ENCODE measurements at regions not wholly inside any gene's neighbourhood (a gene's known extent, or its start where the extent isn't known, plus 50 kb on each side); places are given as distances from the start of the nearest gene placed in this dataset.
A peak's percentile ranks its signal among the peaks of the same experiment; 100 is the strongest.

GRCh38 chr7:132638000-132638399 is 61.7 kb upstream of the PLXNA4 start:
- Histone ChIP-seq H3K36me3 (no peaks in the 10 kb centered on the region), H3K27me3 (no peaks in the 10 kb centered on the region), H3K4me3 (no peak overlapping the region), H3K27ac (no peak overlapping the region), H3K4me1 (no peaks in the 10 kb centered on the region), H3K9me3 (no peaks in the 10 kb centered on the region)
- ATAC-seq (no peak), DNase-seq (no peak)
- TF ChIP-seq POLR2A (IDR thresholded peaks at IDR 0.05) (no peak), CTCF (IDR thresholded peaks at IDR 0.05) (no peak)
- 85 to 92% (median 90%) methylated on average over 6 of the region's 6 CpGs for WGBS, 4 donors
- intact Hi-C loops (cut with DNase I): no loop called here

GRCh38 chr7:132636581-132636980 is 60.3 kb upstream of the PLXNA4 start:
- no peak overlapping the region for H3K27ac ChIP-seq
- WGBS, 4 donors: 74 to 85% (median 79%) methylated on average over 4 of the region's 4 CpGs
- TF ChIP-seq POLR2A (IDR thresholded peaks at IDR 0.05) (no peak), CTCF (IDR thresholded peaks at IDR 0.05) (no peak)
- H3K4me3 ChIP-seq: no peak overlapping the region
- intact Hi-C loops (cut with DNase I): no loop called here
- DNase-seq: no peak
- no peaks in the 10 kb centered on the region for H3K36me3 ChIP-seq
- no peaks in the 10 kb centered on the region for H3K27me3 ChIP-seq
- H3K4me1 ChIP-seq: no peaks in the 10 kb centered on the region
- no peak for ATAC-seq
- no peaks in the 10 kb centered on the region for H3K9me3 ChIP-seq

GRCh38 chr7:132635127-132635526 is 58.9 kb upstream of the PLXNA4 start:
- WGBS, 4 donors: 86 to 87% (median 86%) methylated on average over 4 of the region's 4 CpGs

GRCh38 chr7:132630834-132631233 is 54.6 kb upstream of the PLXNA4 start:
- H3K27me3 ChIP-seq: no peaks in the 10 kb centered on the region
- peak overlapping the region in 1 of 12 donors; percentile 47 for H3K27ac ChIP-seq
- DNase-seq (no peak), ATAC-seq (no peak)
- no peaks in the 10 kb centered on the region for H3K4me1 ChIP-seq
- TF ChIP-seq POLR2A (IDR thresholded peaks at IDR 0.05): no peak
- TF ChIP-seq CTCF (IDR thresholded peaks at IDR 0.05): no peak
- intact Hi-C loops (cut with DNase I): no loop called here
- no peaks in the 10 kb centered on the region for H3K36me3 ChIP-seq
- no peak overlapping the region for H3K4me3 ChIP-seq
- WGBS, 4 donors: 90 to 95% (median 94%) methylated on average over 2 of the region's 2 CpGs
- H3K9me3 ChIP-seq: no peaks in the 10 kb centered on the region

More at GRCh38 chr7:132635127-132635526, 58.9 kb upstream of the PLXNA4 start:
- TF ChIP-seq CTCF (IDR thresholded peaks at IDR 0.05) (no peak), POLR2A (IDR thresholded peaks at IDR 0.05) (no peak)
- Histone ChIP-seq H3K4me1 (no peaks in the 10 kb centered on the region), H3K36me3 (no peaks in the 10 kb centered on the region), H3K9me3 (no peaks in the 10 kb centered on the region), H3K4me3 (no peak overlapping the region), H3K27me3 (no peaks in the 10 kb centered on the region), H3K27ac (no peak overlapping the region)
- intact Hi-C loops (cut with DNase I): no loop called here
- ATAC-seq: no peak
- DNase-seq: no peak

All from heart left ventricle (tissue), 16 donors.